ENCODE measurements at regions not wholly inside any gene's neighbourhood (a gene's known extent, or its start where the extent isn't known, plus 50 kb on each side); places are given as distances from the start of the nearest gene placed in this dataset.

- TF ChIP-seq HSF1 (IDR thresholded peaks at IDR 0.05; ENCODE audit: low read depth, low read length) (no peak), RAD21 (IDR thresholded peaks at IDR 0.05; ENCODE audit: insufficient read depth, low read depth, low read length) (no peak), CUX1 (IDR thresholded peaks at IDR 0.05; ENCODE audit: insufficient replicate concordance, low read depth, low read length) (no peak), BCL11A (IDR thresholded peaks at IDR 0.05; ENCODE audit: low read depth, low read length) (no peak), NRF1 (conservative IDR thresholded peaks at IDR 0.05; ENCODE audit: low read depth, low read length) (no peak), RELB (IDR thresholded peaks at IDR 0.05; ENCODE audit: low read depth) (no peak), ZNF207 (IDR thresholded peaks at IDR 0.05; ENCODE audit: borderline replicate concordance) (no peak)
These were observed 53.7 kb upstream of the CARD18 start (continued) for GRCh38 chr11:105193260-105193659.

Measured in GM12878 (cell line).